Activated T-cell treated with anti-CD3 and anti-CD28 coated beads, Interleukin-2, amount 50 U/mL, for 72 hours (primary cell): ENCODE measurements at regions not wholly inside any gene's neighbourhood (a gene's known extent, or its start where the extent isn't known, plus 50 kb on each side); places are given as distances from the start of the nearest gene placed in this dataset.
A peak's percentile ranks its signal among the peaks of the same experiment; 100 is the strongest.
"Not testable (repeated sequence)": the region's sequence is repeated elsewhere in the genome, so short reads cannot be mapped to it uniquely, and the experiment has no call there.

Experiments used
- ATAC-seq, 2 donors: fragments of 150-1000 bp; cut with Tn5 transposase; replicated peaks in 1 of 2; 2 replicates each; pipeline ENCODE4 v1.10.0; 2021; ENCODE audit warnings: moderate library complexity in 2 of 2, mild to moderate bottlenecking in 1 of 2
- DNase-seq, 2 donors: peaks; one replicate each; pipeline ENCODE4 v3.0.0; 2021 to 2022; ENCODE audit warnings: mixed read lengths in 1 of 2
- H3K27ac Mint-ChIP-seq: one replicate; pipeline ENCODE4 v1.8.0; 2022; ENCODE audit warnings: mild to moderate bottlenecking, moderate library complexity, mixed read lengths
- H3K27me3 Mint-ChIP-seq: one replicate; pipeline ENCODE4 v1.8.0; 2022; ENCODE audit warnings: low read depth, mixed read lengths
- H3K36me3 Mint-ChIP-seq, 2 donors: one replicate each; pipeline ENCODE4 v1.8.0; 2022; ENCODE audit warnings: mixed read lengths in 2 of 2, mild to moderate bottlenecking in 1 of 2; ENCODE audit not compliant: insufficient read depth in 2 of 2
- H3K4me1 Mint-ChIP-seq: one replicate; pipeline ENCODE4 v1.8.0; 2022; ENCODE audit warnings: low read depth, mixed read lengths
- H3K4me3 Mint-ChIP-seq, 2 donors: one replicate each; pipeline ENCODE4 v1.8.0; 2022; ENCODE audit warnings: mild to moderate bottlenecking in 2 of 2, mixed read lengths in 2 of 2, moderate library complexity in 2 of 2
- H3K9me3 Mint-ChIP-seq, 2 donors: one replicate each; pipeline ENCODE4 v1.8.0; 2022; ENCODE audit warnings: mixed read lengths in 2 of 2

- H3K27ac Mint-ChIP-seq, H3K9me3 Mint-ChIP-seq, ATAC-seq, H3K4me3 Mint-ChIP-seq, H3K4me1 Mint-ChIP-seq, H3K27me3 Mint-ChIP-seq, DNase-seq, H3K36me3 Mint-ChIP-seq: not testable (repeated sequence)
Measured at GRCh38 chr3:157581956-157582636, 78.9 kb upstream of the VEPH1 start.

DNA sequence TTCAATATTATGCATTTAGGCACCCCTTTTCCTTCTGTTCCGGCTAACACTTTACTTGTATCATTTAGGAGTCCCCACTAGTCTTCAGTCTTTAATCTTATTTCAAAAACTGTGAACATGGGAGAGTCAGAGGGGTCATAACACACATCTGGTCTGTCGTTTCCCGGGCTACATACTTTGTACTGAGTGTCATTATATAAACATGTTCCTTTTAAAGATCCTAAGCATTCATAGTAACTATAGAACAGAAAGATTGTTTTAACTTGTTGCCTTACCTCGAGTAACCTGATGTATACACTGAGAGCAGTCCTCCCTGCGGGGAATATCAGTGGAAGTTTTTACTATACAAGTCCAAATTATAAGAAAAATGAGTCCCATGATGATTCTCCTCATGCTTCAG is 78.2 kb upstream of the VEPH1 start:
- DNase-seq: no peak
- Mint-ChIP-seq H3K27me3 (no peaks in the 10 kb centered on the region), H3K9me3 (no peaks in the 10 kb centered on the region), H3K4me1 (no peaks in the 10 kb centered on the region), H3K4me3 (no peak overlapping the region), H3K36me3 (no peaks in the 10 kb centered on the region), H3K27ac (no peak overlapping the region)
- ATAC-seq: no peak

GRCh38 chr3:157578181-157578580 is 75.0 kb upstream of the VEPH1 start:
- Mint-ChIP-seq H3K27ac (no peak overlapping the region), H3K36me3 (no peaks in the 10 kb centered on the region), H3K4me1 (no peaks in the 10 kb centered on the region), H3K9me3 (no peaks in the 10 kb centered on the region), H3K27me3 (no peaks in the 10 kb centered on the region), H3K4me3 (no peak overlapping the region)
- DNase-seq (no peak), ATAC-seq (no peak)

DNA sequence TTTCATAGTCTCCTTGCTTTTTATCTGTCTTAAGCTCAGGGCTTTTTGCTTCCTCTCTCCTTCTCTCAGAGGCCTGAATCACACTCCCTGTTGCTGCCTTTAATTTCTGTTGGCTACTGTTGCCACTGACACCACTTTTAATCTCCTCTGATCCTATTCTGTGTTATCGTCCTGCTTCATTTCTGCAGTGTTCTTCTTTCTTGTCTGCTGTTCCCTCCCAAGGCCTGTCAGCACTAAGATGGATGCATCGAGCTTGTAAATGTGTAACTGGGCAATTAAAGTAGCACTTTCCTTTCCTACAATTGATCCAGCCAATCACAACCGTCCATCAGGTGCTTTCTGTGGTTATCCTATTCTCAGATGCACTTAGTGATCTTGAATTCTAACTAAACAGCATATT is 71.3 kb upstream of the VEPH1 start:
- Mint-ChIP-seq H3K36me3 (no peaks in the 10 kb centered on the region), H3K9me3 (no peaks in the 10 kb centered on the region), H3K27me3 (peaks cover 6% of the 10 kb centered on the region), H3K4me1 (no peaks in the 10 kb centered on the region), H3K4me3 (no peak overlapping the region), H3K27ac (no peak overlapping the region)
- ATAC-seq: no peak
- DNase-seq: no peak

GRCh38 chr3:157573780-157574378 is 70.7 kb upstream of the VEPH1 start:
- no peaks in the 10 kb centered on the region for H3K36me3 Mint-ChIP-seq
- ATAC-seq (no peak), DNase-seq (no peak)
- no peaks in the 10 kb centered on the region for H3K9me3 Mint-ChIP-seq
- no peaks in the 10 kb centered on the region for H3K4me1 Mint-ChIP-seq
- peaks cover 6% of the 10 kb centered on the region for H3K27me3 Mint-ChIP-seq
- H3K4me3 Mint-ChIP-seq: no peak overlapping the region
- no peak overlapping the region for H3K27ac Mint-ChIP-seq

DNA sequence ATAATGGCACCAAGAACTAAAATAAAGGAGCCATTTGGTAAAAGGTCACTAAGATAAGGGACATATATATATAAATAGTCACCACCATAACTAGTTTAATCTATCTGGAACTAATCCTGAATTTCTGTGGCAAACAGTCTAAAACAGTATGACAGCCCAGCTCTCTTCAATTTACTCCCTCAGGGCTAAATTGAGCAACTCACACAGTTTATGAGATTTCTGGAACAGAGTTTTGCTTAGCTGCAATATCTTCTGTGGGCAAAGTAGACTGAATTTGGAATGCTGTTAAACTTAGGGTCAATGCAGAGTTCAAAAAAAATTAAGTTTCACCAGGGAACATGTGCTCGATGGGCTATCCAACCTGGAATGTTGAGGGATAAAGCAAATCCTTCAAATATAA is 70.1 kb upstream of the VEPH1 start:
- Mint-ChIP-seq H3K27ac (no peak overlapping the region), H3K4me3 (no peak overlapping the region), H3K27me3 (peaks cover 6% of the 10 kb centered on the region), H3K9me3 (no peaks in the 10 kb centered on the region), H3K36me3 (no peaks in the 10 kb centered on the region), H3K4me1 (no peaks in the 10 kb centered on the region)
- ATAC-seq (no peak), DNase-seq (no peak)

GRCh38 chr3:157572559-157573270 is 69.5 kb upstream of the VEPH1 start:
- no peaks in the 10 kb centered on the region for H3K4me1 Mint-ChIP-seq
- no peaks in the 10 kb centered on the region for H3K9me3 Mint-ChIP-seq
- ATAC-seq: peak; percentile 47 to 50
- peak; percentile 21 to 49 for DNase-seq
- H3K27me3 Mint-ChIP-seq: peaks cover 7% of the 10 kb centered on the region
- no peak overlapping the region for H3K27ac Mint-ChIP-seq
- H3K4me3 Mint-ChIP-seq: no peak overlapping the region
- no peaks in the 10 kb centered on the region for H3K36me3 Mint-ChIP-seq

DNA sequence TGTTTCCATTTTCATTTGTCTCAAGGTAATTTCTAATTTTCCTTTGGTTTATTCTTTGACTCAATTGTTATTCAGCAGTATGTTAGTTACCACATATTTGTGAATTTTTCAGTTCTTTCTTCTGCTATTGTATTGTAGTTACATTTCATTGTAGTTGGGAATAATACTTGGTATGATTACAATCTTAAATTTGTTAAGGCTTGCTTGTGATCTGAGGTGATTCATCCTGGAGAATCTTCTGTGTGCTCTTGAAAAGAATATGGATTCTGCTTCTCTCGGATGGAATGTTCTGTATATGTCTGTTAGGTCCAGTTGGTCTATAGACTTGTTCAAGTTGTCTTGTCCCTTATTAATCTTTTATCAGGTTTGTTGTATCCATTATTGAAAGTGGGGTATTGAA is 63.4 kb upstream of the VEPH1 start:
- Mint-ChIP-seq H3K9me3 (peaks cover 2 to 4% of the 10 kb centered on the region in 2 donors), H3K27me3 (peaks cover 17% of the 10 kb centered on the region), H3K27ac (no peak overlapping the region), H3K36me3 (no peaks in the 10 kb centered on the region), H3K4me1 (no peaks in the 10 kb centered on the region), H3K4me3 (no peak overlapping the region)
- DNase-seq (no peak), ATAC-seq (no peak)

DNA sequence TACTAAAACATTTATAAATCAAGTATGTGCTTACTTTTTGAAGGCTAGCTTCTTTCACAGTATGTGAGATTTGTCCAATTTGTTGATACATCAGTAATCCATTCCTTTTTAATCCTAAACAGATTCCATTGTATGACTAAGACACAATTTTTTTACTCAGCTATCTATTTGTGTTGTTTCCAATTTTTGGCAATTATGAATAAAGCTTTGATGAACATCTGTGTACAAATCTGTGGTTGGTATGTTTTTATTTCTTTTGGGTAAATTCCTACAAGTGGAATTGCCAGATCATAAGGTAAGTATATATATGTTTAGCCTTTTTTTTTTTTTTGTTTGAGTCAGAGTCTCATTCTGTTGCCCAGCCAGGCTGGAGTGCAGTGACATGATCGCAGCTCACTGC is 56.2 kb upstream of the VEPH1 start:
- Mint-ChIP-seq H3K9me3 (peaks cover 2 to 3% of the 10 kb centered on the region in 2 donors), H3K4me1 (no peaks in the 10 kb centered on the region), H3K27ac (no peak overlapping the region), H3K27me3 (peaks cover 6% of the 10 kb centered on the region), H3K36me3 (no peaks in the 10 kb centered on the region), H3K4me3 (no peak overlapping the region)
- ATAC-seq (peak in 1 of 2 donors; percentile 7), DNase-seq (no peak)
